MM.1S (cell line): ENCODE measurements at regions not wholly inside any gene's neighbourhood (a gene's known extent, or its start where the extent isn't known, plus 50 kb on each side); places are given as distances from the start of the nearest gene placed in this dataset.

Source experiments
- DNase-seq: peaks from one replicate; pipeline ENCODE4 v3.0.0-alpha.2; 2015
- H2AFZ ChIP-seq: fragments of 300-600 bp; sonication (generic); 2 replicates; pipeline ENCODE4 v1.6.0; 2016; ENCODE audit warnings: antibody characterized with exemption, low read length
- H3F3A ChIP-seq: fragments of 300-600 bp; sonication (generic); 2 replicates; pipeline ENCODE4 v1.6.1; 2016; ENCODE audit warnings: mild to moderate bottlenecking, antibody characterized with exemption, low read length, moderate library complexity, mixed read lengths; ENCODE audit not compliant: insufficient read depth
- H3K27ac ChIP-seq: fragments of 300-600 bp; sonication (generic); 2 replicates; pipeline ENCODE4 v1.5.1; 2016; ENCODE audit warnings: mild to moderate bottlenecking, low read length
- H3K27me3 ChIP-seq: fragments of 300-600 bp; sonication (generic); replicated peaks from 2 replicates; pipeline ENCODE4 v1.6.0; 2016; ENCODE audit warnings: low read length; ENCODE audit not compliant: insufficient read depth
- H3K36me3 ChIP-seq: fragments of 300-600 bp; sonication (generic); replicated peaks from 2 replicates; pipeline ENCODE4 v1.6.1; 2016; ENCODE audit warnings: mild to moderate bottlenecking, low read length, mixed read lengths; ENCODE audit not compliant: insufficient read depth
- H3K4me1 ChIP-seq: fragments of 300-600 bp; sonication (generic); 2 replicates; pipeline ENCODE4 v1.6.1; 2016; ENCODE audit warnings: low read length, mixed read lengths
- H3K4me2 ChIP-seq: fragments of 300-600 bp; sonication (generic); 2 replicates; pipeline ENCODE4 v1.6.0; 2016; ENCODE audit warnings: low read depth, low read length
- H3K4me3 ChIP-seq: fragments of 300-600 bp; sonication (generic); 2 replicates; pipeline ENCODE4 v1.5.1; 2016; ENCODE audit warnings: low read length, mixed read lengths
- H3K79me2 ChIP-seq: fragments of 300-600 bp; sonication (generic); 2 replicates; pipeline ENCODE4 v1.6.1; 2016; ENCODE audit warnings: mixed run types, low read length, mixed read lengths
- H3K9ac ChIP-seq: fragments of 300-600 bp; sonication (generic); 2 replicates; pipeline ENCODE4 v1.6.1; 2016; ENCODE audit warnings: low read length, mixed read lengths
- H3K9me2 ChIP-seq: fragments of 300-600 bp; sonication (generic); replicated peaks from 2 replicates; pipeline ENCODE4 v1.6.1; 2016; ENCODE audit warnings: mild to moderate bottlenecking, low read length, mixed read lengths; ENCODE audit not compliant: insufficient read depth
- H3K9me3 ChIP-seq: fragments of 300-600 bp; sonication (generic); replicated peaks from 2 replicates; pipeline ENCODE4 v1.6.1; 2016; ENCODE audit warnings: mild to moderate bottlenecking, low read length, mixed read lengths; ENCODE audit not compliant: insufficient read depth
- H4K20me1 ChIP-seq: fragments of 300-600 bp; sonication (generic); 2 replicates; pipeline ENCODE4 v1.6.1; 2016; ENCODE audit warnings: mild to moderate bottlenecking, low read length, moderate library complexity, mixed read lengths; ENCODE audit not compliant: insufficient read depth
- CTCF ChIP-seq: fragments of 300-600 bp; sonication (generic); IDR thresholded peaks from 2 replicates; pipeline ENCODE4 v1.5.1; 2016; ENCODE audit warnings: antibody characterized with exemption, low read length, mixed read lengths
- EZH2 ChIP-seq: fragments of 300-600 bp; sonication (generic); optimal IDR thresholded peaks from 2 replicates; pipeline ENCODE3; 2017; ENCODE audit warnings: low read depth, mild to moderate bottlenecking, antibody characterized with exemption, low read length, mixed read lengths
- EZH2phosphoT487 ChIP-seq: fragments of 300-600 bp; sonication (generic); IDR thresholded peaks from 2 replicates; pipeline ENCODE4 v1.6.1; 2018; ENCODE audit warnings: antibody characterized with exemption, low read length

DNA sequence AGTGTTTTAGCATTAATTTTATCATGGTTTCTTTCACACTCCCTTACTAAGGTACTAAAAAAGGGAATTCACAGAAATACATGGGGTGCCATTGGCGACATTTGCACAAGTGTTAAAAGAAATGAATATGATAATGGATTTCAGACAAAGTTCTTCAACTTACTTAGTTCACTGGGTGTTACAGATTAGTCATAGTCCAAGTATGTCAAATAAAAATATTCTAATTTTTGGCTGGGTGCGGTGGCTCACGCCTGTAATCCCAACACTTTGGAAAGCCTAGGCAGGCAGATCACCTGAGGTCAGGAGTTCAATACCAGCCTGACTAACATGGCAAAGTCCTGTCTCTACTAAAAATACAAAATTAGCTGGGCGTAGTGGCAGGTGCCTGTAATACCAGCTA, 286.1 kb upstream of the TFAP2D start:
- Histone ChIP-seq H3K9me3 (no peaks in the 10 kb centered on the region), H3K36me3 (no peaks in the 10 kb centered on the region), H3K4me1 (no peaks in the 10 kb centered on the region), H3K79me2 (no peaks in the 10 kb centered on the region), H3K9ac (no peak overlapping the region), H4K20me1 (no peaks in the 10 kb centered on the region), H3K4me3 (no peak overlapping the region), H3F3A (no peaks in the 10 kb centered on the region), H3K27ac (no peak overlapping the region), H3K9me2 (no peaks in the 10 kb centered on the region), H2AFZ (no peak overlapping the region), H3K4me2 (no peak overlapping the region), H3K27me3 (no peaks in the 10 kb centered on the region)
- no peak for DNase-seq
- TF ChIP-seq CTCF (no peak), EZH2phosphoT487 (no peak), EZH2 (no peak)

GRCh38 chr6:50437901-50438300, 275.4 kb upstream of the TFAP2D start:
- H3K36me3 ChIP-seq, result no peaks in the 10 kb centered on the region
- H2AFZ ChIP-seq, result no peak overlapping the region
- no peaks in the 10 kb centered on the region for H3K4me1 ChIP-seq
- no peaks in the 10 kb centered on the region for H3K27me3 ChIP-seq
- no peak overlapping the region for H3K27ac ChIP-seq
- H3K9me3 ChIP-seq, result no peaks in the 10 kb centered on the region
- H3K9ac ChIP-seq, result no peak overlapping the region
- DNase-seq, result no peak
- no peak overlapping the region for H3K4me2 ChIP-seq
- no peaks in the 10 kb centered on the region for H3K9me2 ChIP-seq
- H3K4me3 ChIP-seq, result no peak overlapping the region
- TF ChIP-seq EZH2phosphoT487, result no peak
- TF ChIP-seq CTCF, result no peak
- no peak for TF ChIP-seq EZH2
- no peaks in the 10 kb centered on the region for H3F3A ChIP-seq
- no peaks in the 10 kb centered on the region for H3K79me2 ChIP-seq
- H4K20me1 ChIP-seq, result no peaks in the 10 kb centered on the region

DNA sequence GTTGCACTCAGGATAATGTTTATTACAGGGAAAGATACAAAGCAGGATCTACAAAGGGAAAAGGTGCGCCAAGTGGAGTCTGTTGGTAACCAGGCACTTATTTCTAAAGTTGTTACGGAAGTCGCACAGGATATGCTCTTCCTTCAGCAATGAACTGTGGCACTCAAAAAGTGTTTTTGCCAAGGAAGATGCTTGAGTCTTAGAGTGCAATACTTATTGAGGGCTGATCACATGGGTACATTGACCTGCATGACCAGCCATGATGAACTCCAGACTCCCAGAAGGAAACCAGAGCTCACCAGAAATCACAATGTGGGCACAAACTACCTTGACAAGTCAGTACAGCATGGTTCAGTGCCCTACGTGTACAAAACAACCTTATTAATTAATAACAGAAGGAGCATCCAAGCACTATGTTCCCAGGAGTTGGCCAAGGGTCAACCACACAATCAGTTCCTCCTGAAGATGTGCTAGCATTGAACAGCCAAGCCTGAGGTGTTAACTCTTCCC, 270.7 kb upstream of the TFAP2D start:
- no peak for TF ChIP-seq CTCF
- no peak for TF ChIP-seq EZH2phosphoT487
- TF ChIP-seq EZH2, result no peak
- no peaks in the 10 kb centered on the region for H3K4me1 ChIP-seq
- no peak overlapping the region for H3K4me3 ChIP-seq
- H3K9me3 ChIP-seq, result no peaks in the 10 kb centered on the region
- no peaks in the 10 kb centered on the region for H4K20me1 ChIP-seq
- no peaks in the 10 kb centered on the region for H3K27me3 ChIP-seq
- no peaks in the 10 kb centered on the region for H3K9me2 ChIP-seq
- H3K79me2 ChIP-seq, result no peaks in the 10 kb centered on the region
- no peak for DNase-seq
- H3F3A ChIP-seq, result no peaks in the 10 kb centered on the region
- H2AFZ ChIP-seq, result no peak overlapping the region
- H3K27ac ChIP-seq, result no peak overlapping the region
- H3K9ac ChIP-seq, result no peak overlapping the region
- H3K4me2 ChIP-seq, result no peak overlapping the region
- no peaks in the 10 kb centered on the region for H3K36me3 ChIP-seq
